Neural crest cell (in vitro differentiated cells): ENCODE measurements at regions not wholly inside any gene's neighbourhood (a gene's known extent, or its start where the extent isn't known, plus 50 kb on each side); places are given as distances from the start of the nearest gene placed in this dataset.

Source experiments
- DNase-seq: peaks from one replicate; pipeline ENCODE4 v3.0.0; 2021; ENCODE audit warnings: low read depth, mixed read lengths, low spot score
- H3K27ac Mint-ChIP-seq: one replicate; pipeline ENCODE4 v1.8.0; 2021; ENCODE audit warnings: mild to moderate bottlenecking, mixed read lengths; ENCODE audit not compliant: unreplicated experiment
- H3K27me3 Mint-ChIP-seq: 2 replicates; pipeline ENCODE4 v1.8.0; 2021; ENCODE audit warnings: low read depth, mild to moderate bottlenecking, mixed read lengths
- H3K36me3 Mint-ChIP-seq: 2 replicates; pipeline ENCODE4 v1.8.0; 2021; ENCODE audit warnings: low read depth, mild to moderate bottlenecking, mixed read lengths
- H3K4me1 Mint-ChIP-seq: 2 replicates; pipeline ENCODE4 v1.8.0; 2021; ENCODE audit warnings: mixed read lengths
- H3K4me3 Mint-ChIP-seq: one replicate; pipeline ENCODE4 v1.8.0; 2021; ENCODE audit warnings: mild to moderate bottlenecking, mixed read lengths
- H3K9me3 Mint-ChIP-seq: 2 replicates; pipeline ENCODE4 v1.8.0; 2021; ENCODE audit warnings: mixed read lengths
- CTCF ChIP-seq: fragments of 200-600 bp; sonication (generic); conservative IDR thresholded peaks from 2 replicates; pipeline ENCODE4 v1.5.0; 2021; ENCODE audit warnings: antibody characterized with exemption, mild to moderate bottlenecking

- H3K4me3 Mint-ChIP-seq = no peak overlapping the region
- H3K27me3 Mint-ChIP-seq = no peaks in the 10 kb centered on the region
- H3K27ac Mint-ChIP-seq = no peak overlapping the region
- no peak for DNase-seq
- no peaks in the 10 kb centered on the region for H3K36me3 Mint-ChIP-seq
- no peak for TF ChIP-seq CTCF
- H3K4me1 Mint-ChIP-seq = peaks cover 6% of the 10 kb centered on the region
- peaks cover 9% of the 10 kb centered on the region for H3K9me3 Mint-ChIP-seq
These were observed 495.4 kb downstream of the TOX3 start for GRCh38 chr16:52051414-52052172.

- H3K4me3 Mint-ChIP-seq = no peak overlapping the region
- H3K4me1 Mint-ChIP-seq = peaks cover 1% of the 10 kb centered on the region
- H3K9me3 Mint-ChIP-seq = peaks cover 9% of the 10 kb centered on the region
- H3K27me3 Mint-ChIP-seq = no peaks in the 10 kb centered on the region
- H3K36me3 Mint-ChIP-seq = peaks cover 3% of the 10 kb centered on the region
- DNase-seq = no peak
- no peak overlapping the region for H3K27ac Mint-ChIP-seq
- TF ChIP-seq CTCF = no peak
These were observed 496.5 kb downstream of the TOX3 start for GRCh38 chr16:52050418-52050817.

- Mint-ChIP-seq H3K27me3 (peaks cover 15% of the 10 kb centered on the region), H3K4me3 (no peak overlapping the region), H3K27ac (no peak overlapping the region), H3K4me1 (no peaks in the 10 kb centered on the region), H3K36me3 (no peaks in the 10 kb centered on the region), H3K9me3 (peaks cover 6% of the 10 kb centered on the region)
- TF ChIP-seq CTCF = no peak
- DNase-seq = no peak
These were observed 511.5 kb downstream of the TOX3 start for GRCh38 chr16:52035436-52035835.

- DNase-seq = no peak
- no peak overlapping the region for H3K4me3 Mint-ChIP-seq
- H3K36me3 Mint-ChIP-seq = no peaks in the 10 kb centered on the region
- H3K27ac Mint-ChIP-seq = no peak overlapping the region
- H3K27me3 Mint-ChIP-seq = peaks cover 15% of the 10 kb centered on the region
- TF ChIP-seq CTCF = no peak
- peaks cover 2% of the 10 kb centered on the region for H3K4me1 Mint-ChIP-seq
- peaks cover 5% of the 10 kb centered on the region for H3K9me3 Mint-ChIP-seq
These were observed 512.1 kb downstream of the TOX3 start for GRCh38 chr16:52034830-52035229.

- H3K27ac Mint-ChIP-seq = no peak overlapping the region
- no peak for DNase-seq
- H3K4me3 Mint-ChIP-seq = no peak overlapping the region
- H3K36me3 Mint-ChIP-seq = no peaks in the 10 kb centered on the region
- peaks cover 15% of the 10 kb centered on the region for H3K27me3 Mint-ChIP-seq
- TF ChIP-seq CTCF = no peak
- peaks cover 6% of the 10 kb centered on the region for H3K4me1 Mint-ChIP-seq
- peaks cover 5% of the 10 kb centered on the region for H3K9me3 Mint-ChIP-seq
These were observed 513.0 kb downstream of the TOX3 start for GRCh38 chr16:52033992-52034391.
